Iris pigment epithelial cell (primary cell): ENCODE measurements at regions not wholly inside any gene's neighbourhood (a gene's known extent, or its start where the extent isn't known, plus 50 kb on each side); places are given as distances from the start of the nearest gene placed in this dataset.
"Not testable (repeated sequence)": the region's sequence is repeated elsewhere in the genome, so short reads cannot be mapped to it uniquely, and the experiment has no call there.

Source experiments
- DNase-seq: peaks from one replicate; pipeline ENCODE4 v3.0.0-alpha.2; 2011; ENCODE audit warnings: low read depth

GRCh38 chr5:40453689-40454088 is 226.0 kb upstream of the PTGER4 start:
- DNase-seq, result no peak

DNA sequence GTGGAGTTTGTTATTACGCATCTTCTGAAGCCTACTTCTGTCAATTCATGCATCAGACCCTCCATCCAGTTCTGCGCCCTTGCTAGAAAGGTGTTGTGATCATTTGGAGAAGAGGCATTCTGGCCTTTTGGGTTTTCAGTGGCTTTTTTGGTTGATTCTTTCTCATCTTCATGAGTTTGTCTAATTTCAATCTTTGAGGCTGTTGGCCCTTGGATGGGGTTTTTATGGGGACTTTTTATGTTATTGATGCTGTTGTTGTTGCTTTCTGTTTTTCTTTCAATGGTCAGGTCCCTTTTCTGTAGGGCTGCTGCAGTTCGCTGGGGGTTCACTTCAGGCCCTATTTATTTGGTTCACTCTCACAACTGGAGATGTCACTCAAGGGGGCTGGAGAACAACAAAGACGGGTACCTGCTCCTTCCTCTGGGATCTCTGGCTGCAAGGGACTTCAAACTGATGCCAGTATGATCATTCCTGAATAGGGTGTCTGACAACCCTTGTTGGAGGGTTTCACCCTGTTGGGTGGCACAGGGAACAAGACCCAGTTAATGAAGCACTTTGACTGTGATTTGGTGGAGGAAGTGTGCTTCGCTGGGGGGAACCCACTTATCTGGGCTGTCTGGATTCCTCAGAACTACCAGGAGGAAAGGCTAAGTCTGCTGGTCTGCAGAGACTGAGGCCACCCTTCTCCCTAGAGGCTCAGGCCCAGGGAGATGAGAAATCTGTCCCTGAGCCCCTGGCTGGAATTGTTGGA is 226.7 kb upstream of the PTGER4 start:
- DNase-seq, result no peak

GRCh38 chr5:40447438-40447837 is 232.3 kb upstream of the PTGER4 start:
- peak; percentile 76 for DNase-seq

GRCh38 chr5:40446910-40447309 is 232.8 kb upstream of the PTGER4 start:
- DNase-seq, result peak; percentile 97

- DNase-seq, result peak; percentile 86
Observed at GRCh38 chr5:40442346-40442745, 237.4 kb upstream of the PTGER4 start.

DNA sequence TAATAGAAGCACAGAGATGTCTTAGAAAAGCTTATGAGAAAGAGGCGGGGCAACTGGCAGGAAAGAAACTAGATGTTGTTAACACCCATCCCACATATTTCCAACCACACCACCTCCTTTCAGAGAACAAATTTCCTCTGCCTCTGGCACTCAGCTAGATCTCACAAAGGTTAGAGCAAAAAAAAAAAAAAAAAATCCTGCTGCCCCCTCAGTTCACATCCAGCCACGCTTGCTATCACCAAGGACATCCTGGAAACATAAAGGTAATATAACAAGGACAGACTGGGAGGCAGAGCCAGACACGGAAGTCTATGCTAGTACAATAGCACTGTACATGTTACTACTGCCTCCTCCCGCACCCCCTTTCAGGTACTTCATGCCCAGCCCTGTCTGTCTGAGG is 238.0 kb upstream of the PTGER4 start:
- no peak for DNase-seq

DNA sequence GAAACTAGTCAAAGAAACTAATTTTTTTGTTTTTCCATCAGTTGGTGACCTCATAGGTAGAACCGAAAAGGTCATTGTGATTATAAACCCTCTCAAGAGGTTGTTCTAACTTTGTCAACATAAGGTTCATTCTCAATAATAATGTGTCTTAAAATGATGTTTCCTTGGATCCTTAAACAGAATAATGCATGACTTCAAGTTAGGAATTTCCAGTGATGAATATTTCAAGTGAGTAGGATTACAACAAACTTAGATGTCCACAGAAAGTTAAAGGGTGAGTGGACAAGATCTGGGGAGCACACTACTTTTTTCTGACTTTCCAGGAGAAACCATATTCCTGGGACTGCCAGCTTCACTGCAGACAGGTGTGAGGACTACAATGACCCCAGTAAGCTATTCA is 239.0 kb upstream of the PTGER4 start:
- DNase-seq, result no peak

GRCh38 chr5:40439103-40439502 is 240.6 kb upstream of the PTGER4 start:
- DNase-seq, result not testable (repeated sequence)

GRCh38 chr5:40438646-40439045 is 241.1 kb upstream of the PTGER4 start:
- DNase-seq, result not testable (repeated sequence)

DNA sequence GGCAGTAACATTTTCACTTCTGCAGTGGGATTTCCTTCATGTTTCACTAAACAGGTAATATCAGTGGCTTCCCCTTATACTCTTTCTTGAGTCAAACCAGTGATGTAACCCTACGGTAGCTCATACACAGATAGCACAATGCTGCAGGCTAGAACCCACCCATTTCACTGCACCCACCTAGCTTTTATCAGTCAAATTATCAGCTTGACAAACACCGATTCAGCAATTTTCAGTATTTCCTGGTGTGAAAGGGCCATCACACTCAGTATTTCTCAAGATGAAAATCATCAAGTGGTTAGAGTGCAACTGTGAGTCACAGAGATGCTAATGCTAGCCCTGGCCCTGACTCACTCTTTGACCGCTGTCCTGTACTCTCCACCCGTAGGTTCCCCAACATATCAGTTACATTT is 242.3 kb upstream of the PTGER4 start:
- DNase-seq, result peak; percentile 94

GRCh38 chr5:40436535-40437237 is 243.0 kb upstream of the PTGER4 start:
- DNase-seq, result no peak

GRCh38 chr5:40435706-40436105 is 244.0 kb upstream of the PTGER4 start:
- DNase-seq, result not testable (repeated sequence)

DNA sequence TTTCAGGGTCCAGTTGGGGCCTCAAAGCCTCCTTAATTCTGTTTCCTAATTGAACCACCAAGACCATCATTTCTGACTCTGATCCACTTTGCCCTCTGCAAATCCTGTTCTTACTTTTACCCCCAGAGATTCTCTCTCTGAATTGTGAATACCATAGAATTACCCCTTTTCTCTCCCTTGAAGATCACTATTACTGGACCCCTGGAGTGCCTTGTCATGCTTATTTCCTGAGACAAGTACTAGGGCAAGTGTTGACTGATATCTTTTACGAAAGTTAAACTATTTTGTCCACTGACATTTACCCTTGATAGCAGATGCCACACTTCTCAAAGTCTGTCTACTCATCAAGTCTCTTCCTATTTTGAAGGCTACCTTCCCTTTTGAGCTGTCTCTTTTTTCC is 246.9 kb upstream of the PTGER4 start:
- no peak for DNase-seq

DNA sequence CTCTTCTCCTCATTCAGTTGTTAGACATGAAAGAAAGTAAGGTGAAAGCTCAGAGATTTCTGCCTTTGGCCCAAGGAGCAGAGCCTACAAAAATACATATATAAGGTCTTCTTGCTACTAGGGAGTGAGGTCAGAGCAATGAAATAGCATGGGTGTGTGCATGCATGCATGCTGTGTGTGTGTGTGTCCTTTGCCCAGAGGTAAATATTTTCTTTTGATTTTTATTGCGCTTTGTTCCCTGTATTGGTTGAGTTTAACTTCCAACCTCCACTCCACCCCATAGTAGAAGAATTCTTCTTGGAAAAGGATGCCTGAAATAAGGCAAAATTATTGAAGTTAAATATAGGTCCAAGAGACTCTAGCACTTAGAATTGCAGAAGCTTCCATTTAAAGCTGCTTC is 248.0 kb upstream of the PTGER4 start:
- DNase-seq, result no peak

DNA sequence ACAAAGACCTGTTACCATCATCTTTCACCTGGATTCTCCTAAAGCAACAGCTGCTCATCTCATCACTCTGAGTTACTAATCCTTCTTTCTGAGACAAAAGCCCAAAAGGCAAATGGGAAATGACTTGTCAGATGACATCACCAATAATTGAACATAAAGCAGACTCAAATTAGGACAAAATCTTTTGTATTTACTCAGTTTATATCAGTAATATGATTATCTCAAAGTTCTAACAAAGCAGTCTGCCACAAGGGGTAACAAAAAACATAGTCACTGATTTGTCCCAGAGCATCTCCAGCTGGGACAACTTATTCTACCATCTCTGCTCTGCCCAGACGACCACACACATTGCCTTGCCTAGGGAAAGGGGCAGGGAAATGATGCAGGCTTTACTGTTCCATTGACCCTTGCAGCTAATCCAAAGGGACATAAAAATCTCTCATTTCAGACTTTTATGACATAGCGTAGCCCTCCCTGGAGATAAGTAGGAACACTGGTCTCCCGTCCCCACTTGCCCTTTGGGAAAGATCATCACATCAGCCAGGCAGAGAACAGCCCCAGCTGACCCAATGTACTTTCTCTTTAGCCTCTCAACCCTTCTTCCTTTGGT is 249.5 kb upstream of the PTGER4 start:
- DNase-seq, result no peak

DNA sequence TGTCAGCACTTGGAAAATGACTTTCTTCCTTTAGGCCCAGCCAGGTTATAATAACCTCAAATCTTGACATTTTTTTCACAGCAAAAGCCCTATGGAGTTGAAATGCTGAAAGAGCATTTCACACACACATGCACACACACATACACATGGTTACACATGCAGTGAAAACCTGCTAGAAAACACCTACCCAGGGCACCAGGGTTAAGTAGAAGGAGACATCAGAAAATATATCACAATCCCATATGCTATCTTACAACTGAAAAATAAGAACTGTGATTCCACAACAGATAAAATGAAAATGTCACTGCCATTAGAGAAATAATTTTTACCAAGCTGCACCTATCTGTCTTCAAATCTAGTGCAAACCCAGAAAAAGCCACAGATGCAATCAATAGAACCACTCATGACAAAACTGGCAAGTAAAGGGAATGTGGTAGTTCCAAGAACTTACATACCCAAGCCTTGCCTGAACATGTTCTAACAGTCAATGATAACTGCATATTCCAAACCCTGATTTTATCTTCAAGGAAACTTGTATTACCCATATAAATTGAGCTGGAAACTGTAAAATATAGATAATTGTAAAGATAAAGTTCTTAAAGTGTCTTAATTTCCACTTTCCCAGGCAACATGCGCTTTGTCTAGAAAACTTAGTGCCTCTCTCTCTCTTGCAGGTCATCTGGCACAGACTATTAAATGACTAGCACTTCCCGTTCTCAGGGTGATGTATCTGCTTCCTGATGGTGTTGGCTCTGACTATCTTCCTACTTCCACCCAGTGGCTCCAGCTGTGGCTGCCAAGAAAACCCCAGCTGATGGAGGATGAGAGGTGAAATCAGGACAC is 250.2 kb upstream of the PTGER4 start:
- peak; percentile 39 for DNase-seq

DNA sequence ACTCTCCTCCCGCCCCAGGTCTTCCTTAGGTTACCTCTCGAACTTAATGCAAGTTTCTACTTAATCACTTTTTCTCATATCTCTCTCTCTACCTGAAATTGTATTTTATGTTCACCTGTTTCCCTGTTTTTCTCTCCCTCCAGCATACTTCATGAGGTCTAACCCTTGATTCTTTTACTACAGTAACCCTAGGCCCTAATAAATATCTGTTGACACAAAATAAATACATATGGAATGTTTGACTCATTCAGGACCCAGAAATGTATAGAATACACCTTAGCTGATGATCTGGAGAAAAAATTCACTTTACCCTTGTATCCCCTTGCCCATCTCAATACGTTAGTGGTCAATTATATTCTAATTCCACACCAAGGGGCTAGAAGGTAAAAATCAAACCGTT is 250.9 kb upstream of the PTGER4 start:
- DNase-seq, result no peak

DNA sequence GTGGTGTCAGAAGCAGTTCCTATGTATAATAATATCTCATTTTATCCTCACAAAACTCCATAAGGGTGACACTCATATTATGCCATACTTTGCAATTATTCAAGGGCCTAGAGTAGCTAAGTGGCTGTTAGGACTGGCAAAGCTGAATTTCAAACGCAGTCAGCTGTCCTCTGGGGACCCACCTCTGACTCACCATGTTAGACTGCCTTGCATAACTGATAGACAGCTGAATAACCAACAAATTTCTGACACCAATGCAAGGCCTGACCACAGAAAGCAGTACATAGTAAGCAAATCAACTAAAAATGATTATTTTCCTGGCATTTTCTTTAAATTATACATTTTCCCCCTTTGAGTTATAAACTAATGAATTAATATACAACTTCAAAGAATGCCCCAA is 251.6 kb upstream of the PTGER4 start:
- peak; percentile 90 for DNase-seq

DNA sequence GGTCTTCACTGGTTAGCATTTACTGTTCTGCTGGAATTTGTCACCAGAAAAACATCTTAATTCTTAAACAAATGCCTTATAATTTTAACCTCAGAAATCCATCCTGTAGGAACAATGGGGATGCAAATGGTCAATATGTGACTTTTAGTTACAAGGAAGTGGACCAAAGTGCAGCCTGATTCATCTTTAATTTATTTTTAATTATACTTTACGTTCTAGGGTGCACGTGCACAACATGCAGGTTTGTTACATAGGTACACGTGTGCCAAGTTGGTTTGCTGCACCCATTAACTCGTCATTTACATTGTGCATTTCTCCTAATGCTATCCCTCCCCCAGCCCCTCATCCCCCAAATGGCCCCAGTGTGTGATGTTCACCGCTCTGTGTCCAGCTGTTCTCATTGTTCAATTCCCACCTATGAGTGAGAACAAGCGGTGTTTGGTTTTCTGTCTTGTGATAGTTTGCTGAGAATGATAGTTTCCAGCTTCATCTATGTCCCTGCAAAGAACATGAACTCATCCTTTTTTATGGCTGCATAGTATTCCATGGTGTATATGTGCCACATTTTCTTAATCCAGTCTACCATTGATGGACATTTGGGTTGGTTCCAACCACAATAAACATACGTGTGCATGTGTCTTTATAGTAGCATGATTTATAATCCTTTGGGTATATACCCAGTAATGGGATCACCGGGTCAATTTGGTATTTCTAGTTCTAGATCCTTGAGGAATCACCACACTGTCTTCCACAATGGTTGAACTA is 262.5 kb upstream of the PTGER4 start:
- not testable (repeated sequence) for DNase-seq

DNA sequence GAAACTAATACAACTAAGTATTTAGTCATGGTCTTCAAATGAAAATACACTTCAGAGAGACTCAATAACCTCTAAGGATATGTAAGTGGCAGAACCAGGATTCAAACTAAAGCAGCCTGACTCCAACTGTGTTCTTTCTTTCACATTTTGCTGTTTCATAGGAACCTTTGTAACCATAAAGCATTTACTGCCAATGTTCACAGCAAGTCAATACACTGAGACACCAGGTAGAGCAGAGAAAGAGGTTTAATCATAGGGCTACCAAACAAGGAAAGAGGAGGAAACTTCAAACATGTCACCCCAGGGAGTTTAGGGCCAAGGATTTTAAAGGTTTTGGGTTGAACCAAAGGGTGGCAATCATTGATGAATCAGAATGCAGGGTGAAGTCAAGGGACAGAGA is 263.1 kb upstream of the PTGER4 start:
- DNase-seq, result no peak

- DNase-seq, result no peak
Observed at GRCh38 chr5:40416098-40416497, 263.6 kb upstream of the PTGER4 start.

- DNase-seq, result no peak
Observed at GRCh38 chr5:40414922-40415321, 264.8 kb upstream of the PTGER4 start.
